Memory B cell (primary cell): ENCODE measurements at regions not wholly inside any gene's neighbourhood (a gene's known extent, or its start where the extent isn't known, plus 50 kb on each side); places are given as distances from the start of the nearest gene placed in this dataset.

ENCODE experiments used
- ATAC-seq: fragments of 150-1000 bp; cut with Tn5 transposase; 2 replicates; pipeline ENCODE4 v1.10.0; 2021; ENCODE audit warnings: low read depth, mild to moderate bottlenecking, moderate library complexity
- DNase-seq, 2 donors: peaks; one replicate each; pipeline ENCODE4 v3.0.0; 2022; ENCODE audit warnings: low spot score in 2 of 2
- H3K27ac Mint-ChIP-seq: one replicate; pipeline ENCODE4 v1.8.0; 2022; ENCODE audit warnings: mild to moderate bottlenecking, moderate library complexity, mixed read lengths
- H3K27me3 Mint-ChIP-seq: one replicate; pipeline ENCODE4 v1.8.0; 2022; ENCODE audit warnings: mixed read lengths
- H3K36me3 Mint-ChIP-seq: one replicate; pipeline ENCODE4 v1.8.0; 2022; ENCODE audit warnings: mild to moderate bottlenecking, mixed read lengths
- H3K4me1 Mint-ChIP-seq: one replicate; pipeline ENCODE4 v1.8.0; 2022; ENCODE audit warnings: mixed read lengths
- H3K4me3 Mint-ChIP-seq: one replicate; pipeline ENCODE4 v1.8.0; 2022; ENCODE audit warnings: mild to moderate bottlenecking, moderate library complexity, mixed read lengths
- H3K9me3 Mint-ChIP-seq: one replicate; pipeline ENCODE4 v1.8.0; 2022; ENCODE audit warnings: mixed read lengths

DNA sequence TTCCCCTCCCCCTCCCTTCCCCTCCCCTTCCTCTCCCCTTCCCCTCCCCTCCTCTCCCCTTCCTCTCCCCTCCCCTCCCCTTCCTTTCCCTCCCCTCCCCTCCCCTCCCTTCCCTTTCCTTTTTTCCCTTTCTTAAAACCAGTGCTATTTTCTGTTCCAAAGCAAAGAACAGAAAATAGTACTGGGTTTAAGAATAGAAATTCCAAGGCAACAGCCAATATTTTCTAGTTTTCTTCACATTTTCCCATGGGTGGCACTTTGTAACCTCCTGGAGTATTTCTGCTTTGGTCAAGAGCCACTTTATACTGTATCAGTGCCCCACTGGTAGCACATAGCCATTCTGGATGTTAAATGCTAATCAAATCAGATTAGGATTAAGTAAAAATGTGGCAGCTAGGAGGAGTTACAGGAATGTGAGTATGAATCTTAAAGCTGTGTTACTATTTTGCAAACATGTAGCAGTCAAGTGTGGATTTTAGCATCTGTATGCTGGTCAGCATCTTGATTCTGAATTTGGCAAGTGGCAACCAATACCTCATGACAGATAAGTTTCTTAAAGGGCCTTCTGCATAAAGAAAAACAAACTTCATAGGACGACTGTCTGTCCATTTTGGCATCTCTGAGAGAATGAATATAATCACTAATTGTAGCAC is 126.4 kb downstream of the CEP57L1 start:
- Mint-ChIP-seq H3K27ac (no peak overlapping the region), H3K9me3 (no peaks in the 10 kb centered on the region), H3K4me1 (no peaks in the 10 kb centered on the region), H3K36me3 (no peaks in the 10 kb centered on the region), H3K27me3 (peaks cover 6% of the 10 kb centered on the region), H3K4me3 (no peak overlapping the region)
- DNase-seq (no peak), ATAC-seq (no peak)
